ENCODE measurements at regions not wholly inside any gene's neighbourhood (a gene's known extent, or its start where the extent isn't known, plus 50 kb on each side); places are given as distances from the start of the nearest gene placed in this dataset.

GRCh38 chr3:150067561-150067960, 96.9 kb upstream of the PFN2 start:
- DNase-seq (ENCODE audit: low read depth): no peak

DNA sequence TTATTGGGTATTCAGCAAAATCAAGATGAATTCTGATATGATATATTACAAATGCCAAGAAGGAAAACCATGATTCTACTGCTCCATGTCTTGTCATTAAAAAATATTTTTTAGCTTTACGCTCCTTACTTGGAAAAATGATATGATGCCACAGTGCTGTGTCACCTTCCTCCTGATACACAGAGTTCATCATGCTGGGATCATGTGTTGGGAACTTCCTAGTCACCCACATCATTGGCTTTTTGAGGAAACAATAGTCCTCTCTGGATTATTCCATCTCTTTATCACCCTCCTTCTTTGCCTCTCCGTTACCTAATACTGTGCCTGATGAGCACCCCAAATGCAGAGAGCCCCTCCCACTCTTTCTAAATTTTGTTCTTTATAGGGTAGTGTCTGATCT, 94.3 kb upstream of the PFN2 start:
- no peak for DNase-seq (ENCODE audit: low read depth)

DNA sequence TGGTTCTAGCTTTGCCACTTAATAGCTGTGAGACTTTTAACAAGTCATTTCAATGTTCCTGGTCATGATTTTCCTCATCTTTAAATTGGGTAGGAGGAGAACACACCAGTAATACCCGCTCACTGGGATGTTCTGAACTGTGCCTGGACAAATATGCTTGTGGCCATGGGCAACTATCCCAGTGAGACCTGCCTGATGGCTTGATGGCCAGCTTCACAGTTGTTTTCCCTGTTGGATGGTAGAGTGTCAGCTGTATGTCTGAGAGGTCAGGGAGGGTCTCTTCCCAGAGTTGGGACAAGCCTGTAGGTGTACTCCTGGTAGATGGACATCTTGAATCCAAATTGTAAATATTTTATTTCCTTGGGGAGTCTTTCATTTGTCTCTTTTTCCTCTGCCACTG, 92.5 kb upstream of the PFN2 start:
- no peak for DNase-seq (ENCODE audit: low read depth)

- no peak for DNase-seq (ENCODE audit: low read depth)
Observed at GRCh38 chr3:150062492-150062891, 91.8 kb upstream of the PFN2 start.

GRCh38 chr3:150061288-150062024, 90.8 kb upstream of the PFN2 start:
- DNase-seq (ENCODE audit: low read depth): no peak

DNA sequence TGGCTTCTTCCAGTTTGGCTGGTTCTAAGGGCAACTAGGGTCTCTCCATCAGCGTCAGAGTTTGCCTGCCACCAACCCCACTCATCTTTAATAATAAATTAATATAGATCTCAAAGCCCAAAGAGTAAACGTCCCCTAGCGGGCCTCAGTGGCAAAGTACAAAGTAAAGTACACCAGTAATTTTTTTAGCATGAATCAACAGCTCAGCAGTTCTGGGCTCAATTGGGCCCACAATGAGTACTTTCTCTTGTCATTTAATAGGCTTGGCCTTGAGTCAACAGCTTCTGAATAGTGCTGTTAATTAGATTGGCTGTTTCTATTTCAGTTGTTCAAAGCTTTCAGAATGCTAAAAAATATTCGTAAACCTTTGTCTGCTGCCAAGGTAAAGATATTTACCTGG, 89.0 kb upstream of the PFN2 start:
- DNase-seq (ENCODE audit: low read depth): no peak

GRCh38 chr3:150059241-150059640, 88.5 kb upstream of the PFN2 start:
- DNase-seq (ENCODE audit: low read depth): no peak

GRCh38 chr3:150057227-150057626, 86.5 kb upstream of the PFN2 start:
- no peak for DNase-seq (ENCODE audit: low read depth)

GRCh38 chr3:150055332-150055731, 84.6 kb upstream of the PFN2 start:
- no peak for DNase-seq (ENCODE audit: low read depth)

DNA sequence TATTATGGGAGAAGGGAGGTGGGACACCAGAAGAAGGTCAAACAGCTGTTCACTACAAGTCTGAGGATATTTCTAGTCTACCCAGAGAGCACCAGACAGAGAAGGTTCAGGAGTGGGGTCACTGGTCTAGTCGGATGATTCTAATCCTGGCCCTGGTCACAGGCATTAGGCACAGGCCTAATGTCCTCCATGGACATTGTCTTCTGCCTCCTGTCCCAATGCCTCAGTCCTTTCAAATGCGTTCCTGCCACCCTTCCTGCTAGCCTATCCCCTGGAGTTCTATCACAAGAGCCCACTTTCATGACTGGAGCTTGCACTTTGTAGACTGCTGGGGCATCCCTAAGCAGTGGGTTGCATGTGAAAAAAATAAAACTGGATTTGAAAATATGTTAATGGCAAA, 83.9 kb upstream of the PFN2 start:
- DNase-seq (ENCODE audit: low read depth): no peak

GRCh38 chr3:150050510-150050909, 79.8 kb upstream of the PFN2 start:
- no peak for DNase-seq (ENCODE audit: low read depth)

DNA sequence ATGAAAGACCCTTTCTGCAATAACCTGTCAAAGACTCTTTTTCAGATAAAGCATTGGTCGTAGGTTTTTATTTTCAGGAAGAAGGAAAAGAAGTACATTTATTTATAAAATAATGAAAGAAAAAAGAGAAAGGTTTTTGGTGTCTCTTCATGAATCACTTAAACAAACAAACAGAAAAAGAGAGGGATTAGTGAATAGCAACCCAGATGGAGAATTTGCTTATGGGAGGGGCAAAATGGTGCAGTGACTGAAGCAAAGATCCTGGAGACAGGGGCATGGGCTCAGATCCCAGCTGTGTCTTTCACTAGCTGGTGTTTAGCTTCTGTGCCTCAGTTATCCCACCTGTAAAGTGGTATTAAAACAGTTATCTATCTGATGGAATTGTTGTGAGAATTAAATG, 78.6 kb upstream of the PFN2 start:
- DNase-seq (ENCODE audit: low read depth): no peak

DNA sequence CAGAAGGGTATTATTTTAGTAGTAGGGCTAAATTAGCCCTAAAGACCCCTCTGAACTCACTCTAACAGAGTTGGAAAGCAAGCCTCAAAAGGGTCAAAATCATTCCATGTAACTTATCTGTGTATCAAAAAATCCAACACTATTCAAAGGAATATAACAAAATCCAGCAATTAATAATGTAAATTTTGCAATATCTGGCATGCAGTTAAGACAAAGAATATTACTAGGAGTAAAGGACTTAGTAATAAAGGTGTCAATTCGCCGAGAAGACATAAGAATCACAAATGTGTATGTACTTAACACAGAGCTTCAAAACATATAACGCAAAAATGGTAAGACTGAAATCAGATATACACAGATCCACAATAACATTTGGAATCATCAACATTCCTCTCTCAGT, 71.2 kb upstream of the PFN2 start:
- no peak for DNase-seq (ENCODE audit: low read depth)

- no peak for DNase-seq (ENCODE audit: low read depth)
Observed at GRCh38 chr3:150040097-150040496, 69.4 kb upstream of the PFN2 start.

GRCh38 chr3:150038830-150039229, 68.1 kb upstream of the PFN2 start:
- no peak for DNase-seq (ENCODE audit: low read depth)

GRCh38 chr3:150036780-150037179, 66.1 kb upstream of the PFN2 start:
- DNase-seq (ENCODE audit: low read depth): no peak

- DNase-seq (ENCODE audit: low read depth): no peak
Observed at GRCh38 chr3:150035910-150036612, 65.4 kb upstream of the PFN2 start.

DNA sequence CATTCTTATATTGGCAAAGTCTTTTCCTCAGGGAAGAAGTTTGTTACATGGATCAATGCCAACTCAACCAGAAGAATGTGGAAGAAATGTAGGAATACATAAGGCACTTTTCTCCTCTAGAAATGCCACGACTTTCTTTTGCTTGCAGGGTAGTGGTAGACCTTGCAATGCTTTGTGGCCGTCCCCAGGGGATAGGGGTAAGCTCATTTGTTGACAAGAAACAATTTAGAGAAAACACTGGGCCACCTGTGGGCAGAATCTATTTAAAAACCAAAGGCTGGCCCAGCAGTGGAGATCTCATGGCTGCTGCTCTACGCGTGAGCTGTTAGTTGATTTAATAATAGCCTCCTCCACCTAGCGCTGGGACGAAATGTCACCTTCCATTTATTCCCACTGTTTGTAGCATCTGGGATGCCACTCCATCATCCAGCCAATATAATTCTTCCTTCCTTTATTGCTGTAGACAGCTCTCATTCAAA, 64.6 kb upstream of the PFN2 start:
- DNase-seq (ENCODE audit: low read depth): no peak

DNA sequence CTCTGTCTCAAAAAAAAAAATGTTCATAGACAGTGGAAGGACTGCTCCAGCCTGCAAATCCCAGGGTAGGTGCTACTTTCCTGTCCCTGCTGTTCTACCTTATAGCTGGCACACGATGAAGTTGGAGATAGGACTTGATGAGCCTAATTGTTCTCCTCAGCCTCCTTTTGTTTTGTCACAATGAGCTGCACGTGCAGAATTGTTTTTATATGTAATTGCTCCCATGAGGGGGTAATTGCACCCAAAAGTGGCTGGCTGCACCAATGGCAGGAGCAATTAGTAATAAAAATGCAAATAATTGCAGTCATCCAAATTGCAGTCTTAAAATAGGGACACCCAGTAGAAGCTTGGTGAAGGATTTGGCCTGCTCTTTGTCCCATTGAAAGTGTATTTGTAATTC, 63.0 kb upstream of the PFN2 start:
- no peak for DNase-seq (ENCODE audit: low read depth)

DNA sequence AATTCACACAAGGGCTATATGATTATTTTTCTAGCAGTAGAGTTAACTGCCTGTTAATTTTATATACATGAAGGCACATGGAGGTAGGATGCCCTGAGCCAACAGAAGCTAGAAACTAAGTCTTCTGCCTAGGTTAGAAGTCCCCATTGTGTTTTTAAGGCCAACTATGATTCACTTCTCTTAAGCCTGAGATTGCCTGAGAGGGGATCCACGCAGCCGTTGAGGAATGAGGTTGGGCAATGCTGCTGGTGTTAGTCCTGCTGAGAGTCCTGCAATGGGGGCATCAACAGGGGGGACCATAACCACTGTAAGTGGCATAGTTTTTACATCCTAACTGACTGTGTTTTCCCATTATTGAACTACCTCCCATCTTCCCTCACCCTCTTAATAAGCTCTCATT, 60.1 kb upstream of the PFN2 start:
- no peak for DNase-seq (ENCODE audit: low read depth)

GRCh38 chr3:150023239-150023636, 52.5 kb upstream of the PFN2 start:
- no peak for DNase-seq (ENCODE audit: low read depth)

DNA sequence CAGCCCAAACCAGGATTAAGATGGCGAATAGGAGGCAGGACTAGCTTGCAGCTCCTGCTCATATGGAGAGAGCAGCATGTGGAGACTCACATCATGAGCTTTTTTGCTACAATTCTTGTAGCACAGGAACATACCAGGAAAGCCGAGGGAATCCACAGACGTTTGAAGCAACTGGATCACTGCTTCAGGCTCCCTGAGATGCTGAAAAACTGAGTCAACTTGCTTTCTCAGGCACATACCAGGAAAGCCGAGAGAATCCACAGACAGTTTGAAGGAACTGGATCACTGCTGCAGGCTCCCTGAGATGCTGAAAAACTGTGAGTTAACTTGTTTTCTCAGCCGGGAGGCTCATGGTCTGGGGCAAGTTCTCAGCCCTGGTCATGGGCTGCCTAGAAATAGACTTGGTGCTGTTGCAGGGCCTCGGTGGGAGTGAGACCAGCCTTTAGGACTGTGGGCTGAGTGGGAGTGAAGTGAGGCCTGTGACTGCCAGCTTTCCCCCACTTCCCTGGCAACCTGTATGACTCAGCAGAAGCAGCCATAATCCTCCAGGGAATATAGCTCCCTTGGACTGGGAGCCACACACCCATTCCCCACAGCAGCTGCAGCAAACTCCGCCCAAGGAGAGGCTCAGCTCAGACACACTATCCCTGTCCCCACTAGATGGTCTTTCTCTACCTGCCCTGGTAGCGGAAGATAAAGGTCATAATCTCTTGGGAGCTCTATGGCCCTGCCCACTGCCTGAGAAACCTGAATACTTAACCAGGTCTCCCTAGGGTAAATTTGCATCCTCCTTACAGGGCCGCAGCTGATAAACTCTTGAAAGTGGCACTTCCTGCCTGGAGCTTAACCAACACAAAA, 51.9 kb upstream of the PFN2 start:
- no peak for DNase-seq (ENCODE audit: low read depth)

DNA sequence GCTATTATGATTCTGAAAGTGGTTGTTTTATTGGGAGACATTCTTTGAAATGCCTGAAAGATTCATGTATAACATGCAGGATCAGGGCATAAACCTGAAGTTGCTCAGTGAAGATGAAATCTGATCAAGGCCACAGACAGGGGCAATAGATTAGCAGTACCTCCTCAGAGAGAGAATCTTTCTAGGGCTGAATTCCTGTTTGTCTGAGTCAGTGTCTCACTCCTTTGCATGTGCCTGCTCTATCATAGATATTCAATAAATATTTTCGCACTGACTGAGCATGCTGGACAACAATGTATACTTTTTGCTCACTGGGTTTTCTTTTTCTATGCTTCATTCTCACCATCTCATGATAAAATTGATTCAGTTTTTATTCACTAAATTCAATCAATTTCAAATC, 49.8 kb upstream of the PFN2 start:
- DNase-seq (ENCODE audit: low read depth): no peak

Data from stimulated activated CD8-positive, alpha-beta memory T cell treated with anti-CD3 and anti-CD28 coated beads, Interleukin-15, amount 100 ng/mL, for 1 hour (primary cell).